CD4-positive, alpha-beta memory T cell (primary cell): ENCODE measurements at regions not wholly inside any gene's neighbourhood (a gene's known extent, or its start where the extent isn't known, plus 50 kb on each side); places are given as distances from the start of the nearest gene placed in this dataset.

ENCODE experiments used
- CTCF ChIA-PET: fragments of 350-600 bp; sonication (Branson Sonifier 250); formaldehyde crosslinking; loops from one replicate; lab custom pipeline; 2021; ENCODE audit warnings: inconsistent platforms; ENCODE audit not compliant: partially characterized antibody; lab: Charles Lee
- POLR2A ChIA-PET: fragments of 350-600 bp; sonication (Branson Sonifier 250); formaldehyde crosslinking; loops from one replicate; lab custom pipeline; 2021; ENCODE audit not compliant: partially characterized antibody; lab: Charles Lee
- DNase-seq, 5 donors: peaks; one replicate each; pipeline versions ENCODE4 v3.0.0 to v3.0.0-alpha.2; 2020 to 2022; ENCODE audit warnings: mixed read lengths in 1 of 5
- H3K27ac ChIP-seq: one replicate; pipeline ENCODE4 v1.7.0; 2013; ENCODE audit warnings: low read depth, low read length
- H3K27me3 ChIP-seq: 2 replicates; pipeline ENCODE4 v1.7.0; 2013; ENCODE audit warnings: mild to moderate bottlenecking, low read length, moderate library complexity; ENCODE audit not compliant: insufficient read depth
- H3K36me3 ChIP-seq: 2 replicates; pipeline ENCODE4 v1.7.0; 2013; ENCODE audit warnings: mild to moderate bottlenecking, low read length, moderate library complexity; ENCODE audit not compliant: insufficient read depth
- H3K4me1 ChIP-seq: 2 replicates; pipeline ENCODE4 v1.7.0; 2013; ENCODE audit warnings: mild to moderate bottlenecking, low read length, moderate library complexity; ENCODE audit not compliant: insufficient read depth
- H3K4me3 ChIP-seq, 2 donors: one replicate each; pipeline ENCODE4 v1.7.0; 2013; ENCODE audit warnings: low read length in 2 of 2, mild to moderate bottlenecking in 1 of 2
- H3K9me3 ChIP-seq, 2 donors: one replicate each; pipeline ENCODE4 v1.7.0; 2013; ENCODE audit warnings: low read length in 2 of 2, control low read depth in 1 of 2; ENCODE audit not compliant: control insufficient read depth in 1 of 2
- H3K27ac Mint-ChIP-seq, 7 donors: one replicate each; pipeline ENCODE4 v1.8.0; 2020 to 2021; ENCODE audit warnings: mixed read lengths in 7 of 7, mild to moderate bottlenecking in 6 of 7, inconsistent platforms in 3 of 7, moderate library complexity in 3 of 7
- H3K27me3 Mint-ChIP-seq, 2 donors: one replicate each; pipeline ENCODE4 v1.8.0; 2020 to 2021; ENCODE audit warnings: mixed read lengths in 2 of 2
- H3K36me3 Mint-ChIP-seq, 2 donors: one replicate each; pipeline ENCODE4 v1.8.0; 2020 to 2021; ENCODE audit warnings: mixed read lengths in 2 of 2, inconsistent platforms in 1 of 2, mild to moderate bottlenecking in 1 of 2
- H3K4me1 Mint-ChIP-seq, 4 donors: one replicate each; pipeline ENCODE4 v1.8.0; 2020 to 2021; ENCODE audit warnings: mixed read lengths in 4 of 4, mild to moderate bottlenecking in 1 of 4
- H3K4me3 Mint-ChIP-seq, 8 donors: one replicate each; pipeline ENCODE4 v1.8.0; 2020 to 2021; ENCODE audit warnings: mixed read lengths in 8 of 8, mild to moderate bottlenecking in 7 of 8, moderate library complexity in 6 of 8, inconsistent platforms in 3 of 8
- H3K9me3 Mint-ChIP-seq, 8 donors: one replicate each; pipeline ENCODE4 v1.8.0; 2020 to 2021; ENCODE audit warnings: mixed read lengths in 8 of 8, mild to moderate bottlenecking in 5 of 8, inconsistent platforms in 3 of 8, moderate library complexity in 1 of 8
- intact Hi-C: fragments of 100-400 bp; cut with micrococcal nuclease; formaldehyde crosslinking; loops from one replicate; pipeline ENCODE4 v1.15.1; 2023

DNA sequence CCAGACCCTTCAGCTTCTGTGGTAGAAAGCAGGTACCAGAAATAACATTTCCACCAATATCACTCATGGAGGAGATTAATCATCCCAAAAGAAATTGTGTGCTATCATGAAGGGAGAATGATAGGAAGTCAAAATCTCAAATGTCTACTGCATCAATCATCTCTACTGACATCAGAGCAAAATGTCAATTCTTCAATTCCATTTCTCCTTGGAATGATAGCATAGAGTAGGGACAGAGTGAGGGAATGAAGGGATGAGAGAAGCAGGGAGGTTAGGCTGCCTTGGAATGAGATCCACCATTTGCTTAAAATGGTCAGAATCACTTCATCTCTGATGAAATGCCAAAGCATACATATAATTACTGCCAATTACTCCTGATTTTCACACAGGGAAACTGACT lies 371.8 kb upstream of the ACVR2A start:
- no peaks in the 10 kb centered on the region for H3K9me3 ChIP-seq
- intact Hi-C loops = no loop called here
- no peaks in the 10 kb centered on the region for H3K4me1 Mint-ChIP-seq
- no peak overlapping the region for H3K4me3 Mint-ChIP-seq
- H3K36me3 Mint-ChIP-seq = no peaks in the 10 kb centered on the region
- no peaks in the 10 kb centered on the region for H3K27me3 ChIP-seq
- no peaks in the 10 kb centered on the region for H3K36me3 ChIP-seq
- H3K4me1 ChIP-seq = no peaks in the 10 kb centered on the region
- peaks cover 0 to 1% of the 10 kb centered on the region in 2 donors for H3K27me3 Mint-ChIP-seq
- no peak overlapping the region for H3K4me3 ChIP-seq
- POLR2A ChIA-PET = no interaction called here
- CTCF ChIA-PET = no interaction called here
- DNase-seq = no peak
- H3K9me3 Mint-ChIP-seq = peaks cover 0 to 6% (median 0%) of the 10 kb centered on the region in 8 donors
- no peak overlapping the region for H3K27ac ChIP-seq
- no peak overlapping the region for H3K27ac Mint-ChIP-seq

DNA sequence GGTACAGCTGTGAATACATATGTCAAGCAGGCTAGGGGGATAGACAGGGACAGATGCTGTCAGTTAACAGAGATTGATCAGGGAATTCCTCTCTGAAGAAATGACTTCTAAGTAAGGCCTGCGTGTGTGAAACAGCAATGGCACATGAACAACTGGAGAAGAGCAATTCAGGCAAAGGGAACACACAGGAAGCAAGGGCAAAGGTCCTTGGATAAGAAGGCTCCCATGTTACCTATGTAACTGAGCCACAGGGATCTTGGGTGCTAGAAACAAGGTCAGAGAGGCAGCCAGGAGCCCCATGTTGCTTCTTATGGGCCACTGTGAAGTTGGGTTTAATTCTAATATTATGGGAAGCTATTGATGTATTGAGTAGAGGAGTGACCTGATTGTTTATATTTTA lies 373.7 kb upstream of the ACVR2A start:
- H3K4me3 ChIP-seq = no peak overlapping the region
- ChIA-PET POLR2A (no interaction called here), CTCF (interaction anchor here (1.0 kb wide), 1 partner anchor 9 kb away, joined by 3 read pairs; no protein-coding TSS in a partner anchor)
- H3K9me3 ChIP-seq = no peaks in the 10 kb centered on the region
- Mint-ChIP-seq H3K4me1 (no peaks in the 10 kb centered on the region), H3K4me3 (no peak overlapping the region), H3K27me3 (peaks cover 0 to 1% of the 10 kb centered on the region in 2 donors), H3K36me3 (no peaks in the 10 kb centered on the region), H3K9me3 (peaks cover 0 to 4% (median 0%) of the 10 kb centered on the region in 8 donors), H3K27ac (no peak overlapping the region)
- no peaks in the 10 kb centered on the region for H3K36me3 ChIP-seq
- H3K27ac ChIP-seq = no peak overlapping the region
- DNase-seq = no peak
- no peaks in the 10 kb centered on the region for H3K27me3 ChIP-seq
- no peaks in the 10 kb centered on the region for H3K4me1 ChIP-seq
- intact Hi-C loops = no loop called here

DNA sequence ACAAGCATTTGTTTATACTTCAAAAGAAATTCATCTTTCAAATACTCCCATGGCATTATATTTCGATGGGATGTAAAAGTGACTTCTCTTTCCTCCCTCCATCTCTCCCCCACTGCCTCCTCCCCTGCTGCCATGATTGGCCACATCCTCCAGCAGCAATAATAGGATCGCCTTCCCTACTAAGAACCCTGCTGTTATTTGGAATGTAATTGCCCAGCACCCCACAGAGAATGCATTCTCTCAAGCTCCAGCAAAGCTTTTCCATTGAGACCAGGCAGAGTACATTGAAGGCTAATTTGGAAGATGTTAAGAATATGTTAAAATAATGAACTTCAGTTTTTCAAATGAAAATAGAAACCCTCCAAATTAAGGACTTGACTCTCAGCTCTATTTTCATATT lies 375.4 kb upstream of the ACVR2A start:
- no peak overlapping the region for H3K27ac Mint-ChIP-seq
- no peak overlapping the region for H3K4me3 ChIP-seq
- ChIA-PET CTCF (no interaction called here), POLR2A (no interaction called here)
- H3K4me1 ChIP-seq = no peaks in the 10 kb centered on the region
- DNase-seq = no peak
- H3K36me3 Mint-ChIP-seq = no peaks in the 10 kb centered on the region
- H3K9me3 ChIP-seq = no peaks in the 10 kb centered on the region
- H3K4me3 Mint-ChIP-seq = no peak overlapping the region
- H3K4me1 Mint-ChIP-seq = no peaks in the 10 kb centered on the region
- H3K9me3 Mint-ChIP-seq = peaks cover 0 to 2% (median 0%) of the 10 kb centered on the region in 8 donors
- no peaks in the 10 kb centered on the region for H3K36me3 ChIP-seq
- H3K27me3 ChIP-seq = no peaks in the 10 kb centered on the region
- no peak overlapping the region for H3K27ac ChIP-seq
- H3K27me3 Mint-ChIP-seq = no peaks in the 10 kb centered on the region
- intact Hi-C loops = no loop called here

DNA sequence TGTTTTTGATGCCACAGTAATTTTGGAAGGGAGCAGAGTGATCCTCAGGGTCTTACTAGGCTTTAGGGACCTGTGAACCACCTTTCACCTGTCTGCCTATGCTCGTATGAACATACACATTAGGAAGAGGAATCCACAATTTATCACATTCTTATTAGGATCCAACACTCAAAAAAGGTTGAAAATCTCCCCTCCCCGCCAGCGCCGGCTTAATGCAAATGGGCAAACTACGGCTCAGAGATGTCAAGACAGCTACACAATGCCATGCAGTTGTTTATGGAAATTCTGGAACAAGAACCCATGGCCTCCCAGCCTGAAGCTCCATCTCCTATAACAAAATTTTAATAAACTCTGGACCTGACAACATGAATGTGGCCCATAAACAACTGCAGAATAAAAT lies 375.9 kb upstream of the ACVR2A start:
- DNase-seq = no peak
- ChIA-PET POLR2A (no interaction called here), CTCF (no interaction called here)
- H3K4me3 Mint-ChIP-seq = no peak overlapping the region
- H3K4me1 Mint-ChIP-seq = no peaks in the 10 kb centered on the region
- no peak overlapping the region for H3K4me3 ChIP-seq
- no peaks in the 10 kb centered on the region for H3K4me1 ChIP-seq
- no peaks in the 10 kb centered on the region for H3K9me3 ChIP-seq
- no peaks in the 10 kb centered on the region for H3K27me3 ChIP-seq
- H3K27ac Mint-ChIP-seq = no peak overlapping the region
- H3K9me3 Mint-ChIP-seq = peaks cover 0 to 2% (median 0%) of the 10 kb centered on the region in 8 donors
- no peaks in the 10 kb centered on the region for H3K36me3 Mint-ChIP-seq
- H3K27ac ChIP-seq = no peak overlapping the region
- no peaks in the 10 kb centered on the region for H3K27me3 Mint-ChIP-seq
- no peaks in the 10 kb centered on the region for H3K36me3 ChIP-seq
- intact Hi-C loops = no loop called here

DNA sequence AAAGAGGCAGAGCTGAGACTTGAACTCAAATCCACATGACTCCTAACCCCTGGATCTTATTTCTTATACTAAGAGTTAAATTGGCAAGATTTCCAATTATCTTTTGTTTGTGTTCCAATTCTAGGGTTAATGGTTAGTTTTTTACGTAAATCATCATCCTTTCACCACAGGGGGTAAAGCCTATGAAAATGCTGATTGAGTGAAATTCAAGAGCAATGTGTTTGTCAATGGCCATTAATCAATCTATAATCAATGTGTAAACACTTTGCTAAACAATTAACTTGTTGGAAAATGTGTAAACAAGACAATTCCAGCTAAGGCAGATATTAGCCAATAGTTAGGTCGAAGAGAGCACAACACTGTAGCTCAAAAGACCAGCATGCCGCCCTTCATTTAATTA lies 376.5 kb upstream of the ACVR2A start:
- H3K27me3 ChIP-seq = no peaks in the 10 kb centered on the region
- H3K4me1 ChIP-seq = no peaks in the 10 kb centered on the region
- ChIA-PET POLR2A (no interaction called here), CTCF (no interaction called here)
- no peak overlapping the region for H3K4me3 ChIP-seq
- intact Hi-C loops = no loop called here
- H3K9me3 Mint-ChIP-seq = peaks cover 0 to 2% (median 0%) of the 10 kb centered on the region in 8 donors
- H3K36me3 Mint-ChIP-seq = no peaks in the 10 kb centered on the region
- no peak overlapping the region for H3K27ac ChIP-seq
- no peaks in the 10 kb centered on the region for H3K36me3 ChIP-seq
- no peaks in the 10 kb centered on the region for H3K4me1 Mint-ChIP-seq
- no peak overlapping the region for H3K27ac Mint-ChIP-seq
- no peak overlapping the region for H3K4me3 Mint-ChIP-seq
- H3K27me3 Mint-ChIP-seq = no peaks in the 10 kb centered on the region
- H3K9me3 ChIP-seq = no peaks in the 10 kb centered on the region
- no peak for DNase-seq

DNA sequence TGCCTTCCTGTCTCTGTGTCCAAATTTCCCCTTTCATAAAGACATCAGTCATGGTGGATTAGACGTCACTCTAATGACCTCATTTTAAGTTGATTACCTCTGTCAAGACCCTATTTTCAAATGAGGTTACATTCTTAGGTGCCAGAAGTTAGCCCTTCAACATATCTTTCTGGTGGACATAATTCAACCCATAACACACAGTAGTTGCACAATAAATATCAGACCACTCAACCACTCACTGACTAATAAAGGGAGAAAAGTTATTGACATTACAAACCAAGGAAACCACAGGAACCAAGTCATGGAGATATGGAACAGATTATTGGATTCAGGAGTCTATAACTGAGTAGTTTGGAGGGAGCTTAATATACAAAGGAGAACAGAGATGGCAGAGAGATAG lies 377.4 kb upstream of the ACVR2A start:
- DNase-seq = no peak
- Histone ChIP-seq H3K36me3 (no peaks in the 10 kb centered on the region), H3K9me3 (no peaks in the 10 kb centered on the region), H3K27me3 (no peaks in the 10 kb centered on the region), H3K4me3 (no peak overlapping the region), H3K27ac (no peak overlapping the region), H3K4me1 (no peaks in the 10 kb centered on the region)
- H3K4me3 Mint-ChIP-seq = no peak overlapping the region
- POLR2A ChIA-PET = no interaction called here
- no peaks in the 10 kb centered on the region for H3K36me3 Mint-ChIP-seq
- peaks cover 0 to 2% (median 0%) of the 10 kb centered on the region in 8 donors for H3K9me3 Mint-ChIP-seq
- CTCF ChIA-PET = no interaction called here
- intact Hi-C loops = no loop called here
- H3K27ac Mint-ChIP-seq = no peak overlapping the region
- no peaks in the 10 kb centered on the region for H3K4me1 Mint-ChIP-seq
- no peaks in the 10 kb centered on the region for H3K27me3 Mint-ChIP-seq

DNA sequence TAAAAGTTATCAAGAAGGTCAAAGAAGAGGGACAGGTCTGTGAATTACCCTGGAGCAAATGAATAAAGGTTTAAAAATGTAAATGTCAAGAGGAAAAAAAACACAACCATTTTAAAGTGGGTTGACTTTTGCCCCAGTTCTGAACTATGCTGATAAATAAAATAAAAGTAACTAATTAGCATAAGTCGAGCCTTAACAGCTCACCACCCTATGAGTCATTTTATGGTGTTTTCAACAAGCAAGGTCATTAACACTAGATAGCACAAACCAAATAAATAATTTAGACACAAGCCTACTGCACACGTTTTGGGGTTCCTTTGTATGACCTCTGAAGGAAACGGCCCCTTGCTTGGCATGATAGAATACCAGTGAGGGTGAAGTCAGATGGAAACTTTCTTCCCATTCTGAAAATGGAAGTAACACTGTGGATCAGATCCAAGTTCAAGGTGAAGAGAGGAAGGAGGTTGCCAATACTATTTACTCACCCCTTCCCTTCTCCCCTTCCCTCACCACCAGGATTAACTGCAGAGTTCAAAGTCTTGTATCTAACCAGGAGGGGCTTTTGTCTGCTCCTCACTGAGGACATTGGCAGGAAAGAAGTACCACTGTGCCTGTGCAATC lies 380.0 kb upstream of the ACVR2A start:
- Histone ChIP-seq H3K36me3 (no peaks in the 10 kb centered on the region), H3K4me3 (no peak overlapping the region), H3K27ac (no peak overlapping the region), H3K27me3 (no peaks in the 10 kb centered on the region), H3K4me1 (no peaks in the 10 kb centered on the region), H3K9me3 (no peaks in the 10 kb centered on the region)
- H3K27ac Mint-ChIP-seq = no peak overlapping the region
- intact Hi-C loops = no loop called here
- H3K4me1 Mint-ChIP-seq = no peaks in the 10 kb centered on the region
- DNase-seq = no peak
- no peaks in the 10 kb centered on the region for H3K36me3 Mint-ChIP-seq
- H3K4me3 Mint-ChIP-seq = no peak overlapping the region
- ChIA-PET CTCF (no interaction called here), POLR2A (no interaction called here)
- H3K27me3 Mint-ChIP-seq = no peaks in the 10 kb centered on the region
- H3K9me3 Mint-ChIP-seq = peaks cover 0 to 2% (median 0%) of the 10 kb centered on the region in 8 donors
